Psoas muscle (tissue), 7 donors: ENCODE measurements at regions not wholly inside any gene's neighbourhood (a gene's known extent, or its start where the extent isn't known, plus 50 kb on each side); places are given as distances from the start of the nearest gene placed in this dataset.

ENCODE experiments used
- ATAC-seq, 4 donors: fragments of 200-7000 bp; cut with Tn5 transposase; one replicate each; pipeline ENCODE4 v1.9.1; 2020; ENCODE audit warnings: moderate library complexity in 3 of 4, mild to moderate bottlenecking in 2 of 4
- DNase-seq, 2 donors: peaks; one replicate each; pipeline ENCODE4 v3.0.0-alpha.2; 2020
- H3K27ac ChIP-seq: fragments of 200-600 bp; one replicate; pipeline ENCODE4 v1.8.0; 2022
- H3K27me3 ChIP-seq, 3 donors: fragments of 200-600 bp in 1 of 3; one replicate each; pipeline versions ENCODE4 v1.6.1 to v1.8.0; 2013 to 2022; ENCODE audit warnings: low read length in 2 of 3, mild to moderate bottlenecking in 2 of 3, moderate library complexity in 1 of 3; ENCODE audit not compliant: insufficient read depth in 3 of 3
- H3K36me3 ChIP-seq, 2 donors: fragments of 200-600 bp in 1 of 2; one replicate each; pipeline versions ENCODE4 v1.6.1 to v1.8.0; 2013 to 2022; ENCODE audit warnings: low read depth in 1 of 2, mild to moderate bottlenecking in 1 of 2, moderate library complexity in 1 of 2; ENCODE audit not compliant: insufficient read depth in 1 of 2
- H3K4me1 ChIP-seq: fragments of 200-600 bp; one replicate; pipeline ENCODE4 v1.8.0; 2022
- H3K4me3 ChIP-seq: fragments of 200-600 bp; one replicate; pipeline ENCODE4 v1.8.0; 2022; ENCODE audit warnings: mild to moderate bottlenecking
- H3K9me3 ChIP-seq: fragments of 200-600 bp; one replicate; pipeline ENCODE4 v1.8.0; 2022
- WGBS, 3 donors: extraction: QIAGEN DNeasy Blood & Tissue Kit; methylation state at CpG; one replicate each; pipeline versions ENCODE4 v1.1.6 to v1.1.7; 2013; 5-methylcytosine and 5-hydroxymethylcytosine counted together
- intact Hi-C, 2 donors: fragments of 100-400 bp; cut with DNase I; formaldehyde crosslinking; loops; one replicate each; pipeline versions ENCODE4 v1.11.0 to v1.14.2; 2022
- TF ChIP-seq, protein P1 (sequence below): fragments of 200-600 bp; IDR thresholded peaks from one replicate; pipeline ENCODE4 v1.8.0; 2022; ENCODE audit warnings: antibody characterized with exemption
- donor health status: healthy with polysubstance abuse.
- donor health status: DM: no; HTN: no; CAD: no; lungs with moderate emphysema.
- donor health status: Bipolar disorder and iron deficiency.
- donor health status: healthy.
- donor health status: DM: yes; HTN: yes; CAD: no.
- donor health status: DM: no; HTN: no; CAD: no.
- donor health status: DM: yes; HTN: yes; CAD: no.

DNA sequence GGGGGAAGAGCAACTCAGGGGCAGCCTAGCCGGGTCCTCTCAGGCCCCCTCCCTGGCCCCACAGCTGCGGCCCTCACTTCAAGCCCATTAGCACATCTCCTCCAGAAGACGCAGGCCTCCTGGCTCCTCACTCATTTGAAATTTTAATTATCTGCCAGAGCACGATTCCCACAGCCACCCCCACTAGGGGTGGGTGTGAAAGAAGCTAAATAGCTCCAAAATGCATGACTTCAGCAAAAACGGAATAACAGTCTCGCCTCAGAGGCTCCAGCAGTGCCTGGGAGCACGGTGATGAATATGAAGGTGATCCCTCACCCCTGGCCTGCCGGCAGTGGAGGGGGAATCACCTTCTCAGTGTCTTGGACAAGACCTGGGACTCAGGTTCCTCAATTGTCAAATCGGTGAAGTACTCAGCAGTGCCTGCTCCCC lies 61.1 kb upstream of the HRH2 start:
- no peak for ATAC-seq
- intact Hi-C loops, result no loop called here

DNA sequence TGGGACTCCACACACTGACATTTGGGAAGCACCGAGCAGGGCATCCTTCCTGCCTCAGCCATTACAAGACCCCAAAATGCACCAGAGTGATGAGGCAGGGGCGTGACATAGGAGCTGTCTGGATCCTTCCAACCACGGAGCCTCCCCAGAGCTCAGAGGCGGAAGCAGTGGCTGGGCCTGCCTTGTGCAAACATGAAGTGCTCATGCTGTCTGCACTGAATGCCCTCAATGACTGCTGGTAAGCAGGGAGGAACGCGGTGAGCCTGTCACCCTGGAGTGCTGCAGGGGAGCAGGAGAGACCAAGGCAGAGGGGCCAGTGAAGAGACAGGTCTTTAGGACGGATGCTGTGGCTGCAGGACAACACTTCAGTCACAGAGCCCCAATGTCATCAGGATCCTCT lies 60.2 kb upstream of the HRH2 start:
- WGBS, 3 donors, result 61 to 63% (median 62%) methylated on average over 7 of the region's 7 CpGs
- H3K9me3 ChIP-seq, result no peaks in the 10 kb centered on the region
- no peak for DNase-seq
- no peak overlapping the region for H3K27ac ChIP-seq
- TF ChIP-seq, protein P1, sequence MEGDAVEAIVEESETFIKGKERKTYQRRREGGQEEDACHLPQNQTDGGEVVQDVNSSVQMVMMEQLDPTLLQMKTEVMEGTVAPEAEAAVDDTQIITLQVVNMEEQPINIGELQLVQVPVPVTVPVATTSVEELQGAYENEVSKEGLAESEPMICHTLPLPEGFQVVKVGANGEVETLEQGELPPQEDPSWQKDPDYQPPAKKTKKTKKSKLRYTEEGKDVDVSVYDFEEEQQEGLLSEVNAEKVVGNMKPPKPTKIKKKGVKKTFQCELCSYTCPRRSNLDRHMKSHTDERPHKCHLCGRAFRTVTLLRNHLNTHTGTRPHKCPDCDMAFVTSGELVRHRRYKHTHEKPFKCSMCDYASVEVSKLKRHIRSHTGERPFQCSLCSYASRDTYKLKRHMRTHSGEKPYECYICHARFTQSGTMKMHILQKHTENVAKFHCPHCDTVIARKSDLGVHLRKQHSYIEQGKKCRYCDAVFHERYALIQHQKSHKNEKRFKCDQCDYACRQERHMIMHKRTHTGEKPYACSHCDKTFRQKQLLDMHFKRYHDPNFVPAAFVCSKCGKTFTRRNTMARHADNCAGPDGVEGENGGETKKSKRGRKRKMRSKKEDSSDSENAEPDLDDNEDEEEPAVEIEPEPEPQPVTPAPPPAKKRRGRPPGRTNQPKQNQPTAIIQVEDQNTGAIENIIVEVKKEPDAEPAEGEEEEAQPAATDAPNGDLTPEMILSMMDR, result no peak
- H3K4me3 ChIP-seq, result no peak overlapping the region
- no peak for ATAC-seq
- H3K27me3 ChIP-seq, result peaks cover 0 to 17% (median 4%) of the 10 kb centered on the region in 3 donors
- H3K36me3 ChIP-seq, result no peaks in the 10 kb centered on the region
- intact Hi-C loops, result no loop called here
- H3K4me1 ChIP-seq, result no peaks in the 10 kb centered on the region

More for the DNA sequence above, 61.1 kb upstream of the HRH2 start:
- WGBS, 3 donors, result 32 to 39% (median 35%) methylated on average over 9 of the region's 9 CpGs
- no peaks in the 10 kb centered on the region for H3K9me3 ChIP-seq
- H3K36me3 ChIP-seq, result no peaks in the 10 kb centered on the region
- TF ChIP-seq, protein P1, result no peak
- no peak for DNase-seq
- no peak overlapping the region for H3K4me3 ChIP-seq
- no peaks in the 10 kb centered on the region for H3K4me1 ChIP-seq
- H3K27ac ChIP-seq, result no peak overlapping the region
- H3K27me3 ChIP-seq, result peaks cover 0 to 17% (median 4%) of the 10 kb centered on the region in 3 donors

DNA sequence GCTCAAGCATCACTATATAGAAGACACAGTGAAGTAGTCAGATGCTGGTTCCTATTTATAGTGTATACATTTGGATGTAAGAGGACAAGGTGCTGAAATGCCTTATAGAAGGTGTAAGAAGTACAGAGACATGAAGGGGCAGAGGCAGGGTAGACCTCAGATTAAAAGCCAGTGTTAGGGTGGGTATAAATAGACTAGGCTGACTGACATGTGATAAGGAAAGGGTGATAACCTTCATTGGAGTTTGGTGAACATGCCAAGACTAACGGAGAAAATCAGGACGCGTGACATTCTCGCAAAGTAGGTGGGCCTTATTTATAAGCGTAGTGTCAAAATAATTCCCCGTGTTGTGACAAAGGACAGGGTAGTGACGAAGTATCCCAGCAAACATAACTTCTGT lies 59.1 kb upstream of the HRH2 start:
- DNase-seq, result no peak
- intact Hi-C loops, result no loop called here
- WGBS, 3 donors, result 82 to 84% (median 83%) methylated on average over 7 of the region's 7 CpGs

DNA sequence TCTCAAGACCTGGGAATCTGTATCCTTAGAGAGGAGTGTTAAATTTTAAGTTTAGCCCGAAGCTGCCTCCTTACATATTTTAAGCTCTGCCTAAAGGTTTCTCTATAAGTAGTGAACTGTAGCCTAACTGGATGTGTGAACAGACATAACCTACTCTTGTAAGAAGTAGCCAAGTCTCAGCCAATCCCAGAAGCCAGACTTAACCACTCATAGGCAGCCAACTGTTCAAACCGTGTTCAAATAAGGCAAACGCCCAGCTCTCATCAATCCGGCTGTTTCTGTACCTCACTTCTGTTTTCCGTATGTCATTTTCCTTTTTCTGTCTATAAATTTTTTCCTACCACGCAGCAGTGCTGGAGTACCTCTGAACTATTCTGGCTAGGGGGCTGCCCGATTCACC lies 58.7 kb upstream of the HRH2 start:
- no peak for ATAC-seq
- WGBS, 3 donors, result 61 to 71% (median 64%) methylated on average over 7 of the region's 7 CpGs
- H3K9me3 ChIP-seq, result no peaks in the 10 kb centered on the region
- no peak overlapping the region for H3K4me3 ChIP-seq
- H3K27ac ChIP-seq, result no peak overlapping the region
- H3K27me3 ChIP-seq, result peaks cover 0 to 17% (median 4%) of the 10 kb centered on the region in 3 donors
- intact Hi-C loops, result no loop called here
- H3K36me3 ChIP-seq, result no peaks in the 10 kb centered on the region
- DNase-seq, result no peak
- no peaks in the 10 kb centered on the region for H3K4me1 ChIP-seq
- TF ChIP-seq, protein P1, result no peak

More for the DNA sequence above, 59.1 kb upstream of the HRH2 start:
- Histone ChIP-seq H3K36me3 (no peaks in the 10 kb centered on the region), H3K9me3 (no peaks in the 10 kb centered on the region), H3K27me3 (peaks cover 0 to 17% (median 4%) of the 10 kb centered on the region in 3 donors), H3K4me1 (no peaks in the 10 kb centered on the region), H3K4me3 (no peak overlapping the region), H3K27ac (no peak overlapping the region)
- ATAC-seq, result no peak
- TF ChIP-seq, protein P1, result no peak
